T-helper 17 cell (primary cell): ENCODE measurements at regions not wholly inside any gene's neighbourhood (a gene's known extent, or its start where the extent isn't known, plus 50 kb on each side); places are given as distances from the start of the nearest gene placed in this dataset.
"Not testable (repeated sequence)": the region's sequence is repeated elsewhere in the genome, so short reads cannot be mapped to it uniquely, and the experiment has no call there.

Experiments
- ATAC-seq: fragments of 150-1000 bp; cut with Tn5 transposase; 2 replicates; pipeline ENCODE4 v1.10.0; 2021; ENCODE audit warnings: mild to moderate bottlenecking, moderate library complexity
- DNase-seq, 3 donors: peaks; one replicate each; pipeline versions ENCODE4 v3.0.0 to v3.0.0-alpha.2; 2020 to 2021
- H3K9me3 ChIP-seq: one replicate; pipeline ENCODE4 v1.7.0; 2013; ENCODE audit warnings: low read length, mild to moderate bottlenecking; ENCODE audit not compliant: control insufficient read depth, poor library complexity, severe bottlenecking
- H3K27ac Mint-ChIP-seq: one replicate; pipeline ENCODE4 v1.8.0; 2022; ENCODE audit warnings: mild to moderate bottlenecking, moderate library complexity, mixed read lengths
- H3K27me3 Mint-ChIP-seq: one replicate; pipeline ENCODE4 v1.8.0; 2022; ENCODE audit warnings: mixed read lengths
- H3K36me3 Mint-ChIP-seq: one replicate; pipeline ENCODE4 v1.8.0; 2022; ENCODE audit warnings: low read depth, mixed read lengths
- H3K4me1 Mint-ChIP-seq: one replicate; pipeline ENCODE4 v1.8.0; 2022; ENCODE audit warnings: mild to moderate bottlenecking, mixed read lengths
- H3K4me3 Mint-ChIP-seq: one replicate; pipeline ENCODE4 v1.8.0; 2022; ENCODE audit warnings: mild to moderate bottlenecking, moderate library complexity, mixed read lengths

DNA sequence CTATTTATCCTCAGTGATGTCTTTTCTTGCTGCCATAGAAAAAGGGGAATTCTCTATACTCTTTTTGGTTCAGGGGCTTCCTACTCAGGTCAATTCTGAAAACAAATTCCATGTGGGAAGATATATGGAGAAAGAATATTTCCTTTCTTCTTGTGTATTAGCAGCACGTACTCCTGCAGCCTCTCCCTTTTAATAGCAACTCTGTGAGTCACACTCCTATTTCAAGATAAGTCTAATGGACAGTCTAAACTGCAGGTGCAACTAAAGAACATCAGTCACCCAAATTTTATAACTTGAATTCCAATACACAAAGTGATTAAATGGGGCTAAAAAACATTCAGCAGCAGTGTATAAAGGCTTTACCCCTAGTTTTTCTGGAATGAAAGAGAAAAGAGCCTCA is 942.2 kb downstream of the CNTNAP5 start:
- H3K27me3 Mint-ChIP-seq = no peaks in the 10 kb centered on the region
- no peak overlapping the region for H3K4me3 Mint-ChIP-seq
- DNase-seq (no peak), ATAC-seq (no peak)
- H3K4me1 Mint-ChIP-seq = no peaks in the 10 kb centered on the region
- no peaks in the 10 kb centered on the region for H3K36me3 Mint-ChIP-seq
- no peaks in the 10 kb centered on the region for H3K9me3 ChIP-seq
- no peak overlapping the region for H3K27ac Mint-ChIP-seq

DNA sequence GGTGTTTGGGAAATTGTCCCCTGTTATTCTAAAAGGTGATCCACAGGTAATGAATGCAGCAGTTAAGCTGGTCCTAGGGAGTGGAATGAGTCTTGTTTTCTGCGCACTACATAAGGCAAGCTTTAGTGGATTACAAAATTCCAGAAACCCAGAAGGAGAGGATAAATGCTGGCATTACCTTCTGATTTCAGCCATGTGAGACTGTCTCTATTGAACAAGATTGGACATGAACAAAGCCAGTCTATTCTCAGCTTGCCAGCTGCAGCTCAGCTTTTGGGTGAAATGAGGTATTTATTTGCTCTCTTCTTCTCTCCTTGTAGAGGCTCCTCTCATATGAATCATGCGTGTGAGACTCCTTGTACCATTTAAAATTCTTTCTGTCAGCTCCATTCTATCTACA is 944.9 kb downstream of the CNTNAP5 start:
- no peaks in the 10 kb centered on the region for H3K27me3 Mint-ChIP-seq
- DNase-seq = no peak
- H3K36me3 Mint-ChIP-seq = no peaks in the 10 kb centered on the region
- no peaks in the 10 kb centered on the region for H3K4me1 Mint-ChIP-seq
- no peak overlapping the region for H3K4me3 Mint-ChIP-seq
- H3K9me3 ChIP-seq = no peaks in the 10 kb centered on the region
- no peak for ATAC-seq
- no peak overlapping the region for H3K27ac Mint-ChIP-seq

DNA sequence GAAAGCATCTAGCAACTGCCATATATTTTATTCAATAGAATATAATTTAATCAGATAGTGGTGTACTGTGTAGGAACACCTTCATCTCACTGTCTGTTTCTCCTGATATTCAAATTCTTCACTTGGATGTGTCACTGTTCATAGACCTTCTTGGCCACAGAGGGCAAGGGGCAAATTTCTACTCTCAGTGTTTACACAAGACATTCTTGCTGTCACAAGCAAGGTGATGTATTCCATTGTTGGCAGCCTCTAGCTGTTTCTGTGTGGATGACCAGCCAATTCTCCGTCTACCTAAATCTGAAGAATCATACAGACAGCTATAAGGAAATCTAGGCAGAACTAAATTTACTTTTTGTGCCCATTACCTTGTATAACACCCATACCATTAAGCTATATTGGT is 948.3 kb downstream of the CNTNAP5 start:
- Mint-ChIP-seq H3K36me3 (no peaks in the 10 kb centered on the region), H3K4me1 (no peaks in the 10 kb centered on the region), H3K27ac (no peak overlapping the region), H3K27me3 (no peaks in the 10 kb centered on the region), H3K4me3 (no peak overlapping the region)
- H3K9me3 ChIP-seq = no peaks in the 10 kb centered on the region
- ATAC-seq (no peak), DNase-seq (no peak)

DNA sequence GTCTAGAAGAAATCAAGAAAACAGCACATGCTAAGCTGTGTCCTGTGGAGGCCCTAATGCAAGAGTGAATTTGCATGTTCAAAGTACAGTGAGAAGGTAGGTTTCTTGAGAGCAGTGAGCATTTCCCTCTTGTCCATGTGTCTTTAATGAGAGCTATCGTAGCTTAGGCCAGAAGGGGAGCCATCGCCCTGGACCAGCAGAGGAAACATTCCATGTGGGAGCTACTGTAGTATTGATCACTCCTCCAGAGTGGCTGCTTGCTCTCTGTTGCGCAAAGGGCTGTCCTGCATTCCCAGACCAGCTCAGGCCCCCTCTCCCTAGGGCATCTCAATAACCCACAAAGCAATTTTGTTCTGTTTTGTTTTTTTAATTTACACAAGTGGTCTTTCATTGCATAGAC is 950.1 kb downstream of the CNTNAP5 start:
- H3K36me3 Mint-ChIP-seq = no peaks in the 10 kb centered on the region
- ATAC-seq (no peak), DNase-seq (no peak)
- no peak overlapping the region for H3K4me3 Mint-ChIP-seq
- H3K9me3 ChIP-seq = no peaks in the 10 kb centered on the region
- no peaks in the 10 kb centered on the region for H3K4me1 Mint-ChIP-seq
- H3K27ac Mint-ChIP-seq = no peak overlapping the region
- no peaks in the 10 kb centered on the region for H3K27me3 Mint-ChIP-seq

DNA sequence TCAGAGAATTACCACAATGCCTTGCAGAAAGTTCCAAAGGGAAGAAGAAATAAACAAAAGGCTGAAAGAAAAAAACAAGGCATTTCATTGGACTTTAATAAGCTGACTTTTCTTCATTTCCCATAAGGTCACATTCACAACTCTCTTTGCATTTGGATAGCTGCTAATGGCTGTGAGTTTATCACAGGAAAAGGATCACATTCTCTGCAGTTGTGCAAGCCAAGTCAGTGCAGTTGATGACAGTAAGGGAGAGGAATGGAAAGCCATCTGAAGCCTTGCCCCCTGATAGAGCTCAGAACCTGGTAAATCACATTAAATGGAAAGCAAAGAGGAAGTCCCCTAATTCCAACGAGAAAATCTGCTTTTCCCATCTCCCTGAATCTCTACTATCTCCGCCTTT is 950.6 kb downstream of the CNTNAP5 start:
- no peak overlapping the region for H3K27ac Mint-ChIP-seq
- no peak for ATAC-seq
- H3K4me3 Mint-ChIP-seq = no peak overlapping the region
- H3K9me3 ChIP-seq = no peaks in the 10 kb centered on the region
- H3K27me3 Mint-ChIP-seq = no peaks in the 10 kb centered on the region
- no peak for DNase-seq
- no peaks in the 10 kb centered on the region for H3K36me3 Mint-ChIP-seq
- H3K4me1 Mint-ChIP-seq = no peaks in the 10 kb centered on the region

DNA sequence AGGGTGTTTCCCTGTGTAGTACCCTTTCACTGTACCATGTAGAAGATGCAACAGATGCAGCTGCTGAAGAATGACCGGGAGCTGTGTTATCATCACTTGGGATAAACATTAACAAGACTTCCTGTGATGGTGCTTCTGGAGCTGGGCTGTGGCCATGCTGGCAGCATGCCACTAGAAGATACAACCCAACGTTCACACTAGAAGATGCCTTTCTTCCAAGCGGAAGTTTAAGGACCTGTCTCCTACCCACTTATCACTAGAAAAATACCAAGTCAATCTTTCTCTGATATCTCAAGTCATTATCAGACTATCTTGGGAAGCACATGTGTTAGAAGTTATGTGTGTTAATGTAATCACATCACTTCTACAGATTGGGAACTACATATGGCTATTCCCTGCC is 953.5 kb downstream of the CNTNAP5 start:
- Mint-ChIP-seq H3K4me1 (no peaks in the 10 kb centered on the region), H3K36me3 (no peaks in the 10 kb centered on the region), H3K27me3 (no peaks in the 10 kb centered on the region), H3K27ac (no peak overlapping the region), H3K4me3 (no peak overlapping the region)
- DNase-seq (no peak), ATAC-seq (no peak)
- H3K9me3 ChIP-seq = no peaks in the 10 kb centered on the region

DNA sequence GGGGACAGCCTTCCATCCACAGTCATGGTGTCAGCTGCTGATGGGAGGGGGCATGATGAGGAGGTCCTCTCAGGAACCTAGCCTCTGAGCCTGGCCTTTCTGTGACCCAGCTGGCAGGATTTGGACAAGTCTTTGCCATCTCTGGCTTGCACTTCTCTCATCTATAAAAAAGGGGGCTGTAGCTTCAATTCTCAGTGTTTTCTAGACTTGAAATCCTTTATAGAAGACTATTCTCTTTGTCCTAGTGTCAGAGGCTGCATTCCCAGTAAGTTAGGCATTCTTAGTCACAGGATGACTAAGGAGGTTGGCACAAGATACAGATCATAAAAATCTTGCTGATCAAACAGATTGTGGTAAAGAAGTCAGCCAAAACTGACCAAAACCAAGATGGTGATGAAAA is 958.5 kb downstream of the CNTNAP5 start:
- no peaks in the 10 kb centered on the region for H3K9me3 ChIP-seq
- ATAC-seq = no peak
- H3K27me3 Mint-ChIP-seq = no peaks in the 10 kb centered on the region
- no peak overlapping the region for H3K4me3 Mint-ChIP-seq
- DNase-seq = no peak
- no peaks in the 10 kb centered on the region for H3K4me1 Mint-ChIP-seq
- H3K27ac Mint-ChIP-seq = no peak overlapping the region
- H3K36me3 Mint-ChIP-seq = no peaks in the 10 kb centered on the region

DNA sequence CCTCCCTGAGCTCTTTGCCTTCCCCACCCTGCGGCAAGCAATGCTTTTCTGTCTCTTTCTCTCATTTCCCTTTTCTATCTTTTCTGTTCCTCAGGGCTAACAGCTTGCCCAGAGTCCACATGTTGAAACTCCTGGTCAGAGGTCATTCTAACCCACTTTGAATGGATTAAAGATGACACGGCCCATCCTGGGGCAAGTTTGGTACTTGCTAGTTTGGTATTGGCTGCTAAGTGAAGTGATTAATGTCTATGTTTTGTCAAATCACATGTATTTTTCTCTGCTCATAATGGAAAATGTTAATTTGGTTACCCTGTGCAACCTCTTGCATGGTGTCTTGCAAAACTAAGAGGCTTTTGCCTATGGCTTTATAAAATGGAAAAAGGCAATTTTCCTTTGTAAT is 960.2 kb downstream of the CNTNAP5 start:
- H3K27me3 Mint-ChIP-seq = no peaks in the 10 kb centered on the region

DNA sequence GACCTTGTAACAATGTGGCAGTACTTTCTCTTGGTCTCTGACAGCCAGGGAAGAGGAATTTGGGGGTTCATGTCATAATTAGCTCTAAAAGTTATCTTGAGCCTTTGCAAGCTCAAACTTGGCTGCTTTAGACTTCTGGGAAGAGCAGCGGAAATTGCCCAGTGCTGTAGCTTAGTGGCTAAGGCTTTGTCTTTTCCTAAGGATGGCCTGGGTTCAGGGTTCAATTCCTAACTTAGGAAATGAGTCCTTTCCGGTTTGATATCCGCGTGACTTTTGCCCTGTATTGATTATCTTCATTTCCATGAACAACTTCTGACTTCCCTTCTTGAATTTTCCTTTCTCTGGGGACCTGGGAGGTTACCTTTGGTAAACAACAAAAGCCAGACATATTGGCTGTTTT is 961.0 kb downstream of the CNTNAP5 start:
- Mint-ChIP-seq H3K27ac (no peak overlapping the region), H3K27me3 (no peaks in the 10 kb centered on the region), H3K4me1 (no peaks in the 10 kb centered on the region), H3K36me3 (no peaks in the 10 kb centered on the region), H3K4me3 (no peak overlapping the region)
- H3K9me3 ChIP-seq = no peaks in the 10 kb centered on the region
- ATAC-seq = no peak
- DNase-seq = no peak

More for the DNA sequence above, 960.2 kb downstream of the CNTNAP5 start:
- H3K4me1 Mint-ChIP-seq = no peaks in the 10 kb centered on the region
- H3K9me3 ChIP-seq = no peaks in the 10 kb centered on the region
- DNase-seq (no peak), ATAC-seq (no peak)
- H3K27ac Mint-ChIP-seq = no peak overlapping the region
- H3K4me3 Mint-ChIP-seq = no peak overlapping the region
- no peaks in the 10 kb centered on the region for H3K36me3 Mint-ChIP-seq

DNA sequence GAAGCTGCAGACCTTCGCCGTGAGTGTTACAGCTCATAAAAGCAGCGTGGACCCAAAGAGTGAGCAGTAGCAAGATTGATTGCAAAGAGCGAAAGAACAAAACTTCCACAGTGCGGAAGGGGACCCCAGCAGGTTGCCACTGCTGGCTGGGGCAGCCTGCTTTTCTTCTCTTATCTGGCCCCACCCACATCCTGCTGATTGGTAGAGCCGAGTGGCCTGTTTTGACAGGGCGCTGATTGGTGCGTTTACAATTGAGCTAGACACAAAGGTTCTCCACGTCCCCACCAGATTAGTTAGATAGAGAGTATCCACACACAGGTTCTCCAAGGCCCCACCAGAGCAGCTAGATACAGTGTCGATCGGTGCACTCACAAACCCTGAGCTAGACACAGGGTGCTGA is 961.8 kb downstream of the CNTNAP5 start:
- not testable (repeated sequence) for H3K27me3 Mint-ChIP-seq, DNase-seq, H3K4me1 Mint-ChIP-seq

DNA sequence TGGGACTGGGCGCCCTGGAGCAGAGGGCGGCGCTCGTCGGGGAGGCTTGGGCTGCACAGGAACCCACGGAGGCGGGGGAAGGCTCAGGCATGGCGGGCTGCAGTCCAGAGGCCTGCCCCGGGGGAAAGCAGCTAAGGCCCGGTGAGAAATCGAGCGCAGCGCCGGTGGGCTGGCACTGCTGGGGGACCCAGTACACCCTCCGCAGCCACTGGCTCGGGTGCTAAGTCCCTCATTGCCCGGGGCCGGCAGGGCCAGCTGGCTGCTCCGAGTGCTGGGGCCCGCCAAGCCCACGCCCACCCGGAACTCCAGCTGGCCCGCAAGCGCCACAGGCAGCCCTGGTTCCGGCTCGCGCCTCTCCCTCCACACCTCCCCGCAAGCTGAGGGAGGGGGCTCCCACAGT is 962.3 kb downstream of the CNTNAP5 start:
- H3K4me3 Mint-ChIP-seq, ATAC-seq, DNase-seq, H3K9me3 ChIP-seq, H3K27ac Mint-ChIP-seq, H3K4me1 Mint-ChIP-seq, H3K27me3 Mint-ChIP-seq, H3K36me3 Mint-ChIP-seq: not testable (repeated sequence)

More for the DNA sequence above, 961.8 kb downstream of the CNTNAP5 start:
- H3K9me3 ChIP-seq, H3K4me3 Mint-ChIP-seq, H3K27ac Mint-ChIP-seq, ATAC-seq, H3K36me3 Mint-ChIP-seq: not testable (repeated sequence)

DNA sequence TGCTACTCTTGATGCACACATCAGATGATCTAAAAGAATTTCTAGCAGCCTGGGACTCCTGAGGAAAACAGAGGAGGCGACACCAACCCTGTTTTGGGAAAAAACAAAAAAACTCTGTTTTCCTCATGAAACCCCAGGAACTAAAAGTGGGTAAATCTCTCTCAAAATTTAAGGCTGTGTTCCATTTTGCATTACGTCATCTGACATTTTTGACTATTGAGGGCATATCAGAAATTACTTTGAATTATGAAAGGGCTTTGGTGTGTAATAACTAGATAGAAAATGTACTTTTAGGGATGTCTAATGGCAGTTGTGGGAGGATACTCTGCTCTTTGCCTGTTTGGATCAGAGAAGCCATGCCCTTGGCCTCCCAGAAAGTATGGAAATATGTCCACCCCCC is 963.0 kb downstream of the CNTNAP5 start:
- H3K4me1 Mint-ChIP-seq = no peaks in the 10 kb centered on the region
- no peaks in the 10 kb centered on the region for H3K36me3 Mint-ChIP-seq
- H3K27me3 Mint-ChIP-seq = no peaks in the 10 kb centered on the region
- no peaks in the 10 kb centered on the region for H3K9me3 ChIP-seq
- no peak overlapping the region for H3K4me3 Mint-ChIP-seq
- H3K27ac Mint-ChIP-seq = no peak overlapping the region
- ATAC-seq (no peak), DNase-seq (no peak)

DNA sequence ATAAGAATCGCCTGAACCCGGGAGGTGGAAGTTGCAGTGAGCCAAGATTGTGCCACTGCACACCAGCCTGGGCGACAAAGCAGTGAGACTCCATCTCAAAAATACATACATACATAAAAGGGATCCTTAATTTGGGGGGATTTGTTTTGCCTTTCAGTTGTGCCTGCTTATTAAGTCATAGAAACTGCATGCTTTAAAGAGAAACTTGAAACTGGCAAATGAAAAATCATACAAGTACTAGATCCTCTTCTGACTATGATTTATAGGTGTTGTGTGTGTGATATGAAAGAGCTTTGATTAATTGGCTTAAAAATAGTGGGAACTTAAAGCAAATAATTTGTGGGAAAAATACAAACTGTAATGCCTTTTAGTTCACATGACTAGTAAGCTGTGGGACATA is 963.7 kb downstream of the CNTNAP5 start:
- Mint-ChIP-seq H3K4me3 (no peak overlapping the region), H3K36me3 (no peaks in the 10 kb centered on the region), H3K27me3 (no peaks in the 10 kb centered on the region), H3K4me1 (no peaks in the 10 kb centered on the region), H3K27ac (no peak overlapping the region)
- DNase-seq = no peak
- ATAC-seq = no peak
- no peaks in the 10 kb centered on the region for H3K9me3 ChIP-seq

DNA sequence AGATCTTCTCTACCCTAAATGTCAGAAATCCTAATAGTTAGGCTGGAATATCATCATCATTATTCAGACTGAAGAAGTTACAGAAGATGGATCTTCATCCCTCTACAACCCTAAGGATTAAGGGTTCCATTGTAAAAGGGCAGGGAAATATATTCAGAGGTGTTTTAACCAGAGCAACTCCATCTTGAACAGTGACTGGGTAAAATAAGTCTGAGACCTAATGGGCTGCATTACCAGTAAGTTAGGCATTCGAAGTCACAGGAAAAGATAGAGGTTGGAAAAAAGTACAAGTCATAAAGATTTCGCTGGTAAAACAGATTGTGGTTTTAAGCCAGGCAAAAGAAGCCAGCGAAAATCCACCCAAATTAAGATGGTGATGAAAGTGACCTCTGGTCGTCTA is 968.7 kb downstream of the CNTNAP5 start:
- H3K27me3 Mint-ChIP-seq = no peaks in the 10 kb centered on the region
- ATAC-seq = no peak
- no peaks in the 10 kb centered on the region for H3K36me3 Mint-ChIP-seq
- H3K4me1 Mint-ChIP-seq = no peaks in the 10 kb centered on the region
- no peak overlapping the region for H3K27ac Mint-ChIP-seq
- H3K9me3 ChIP-seq = no peaks in the 10 kb centered on the region
- DNase-seq = no peak
- H3K4me3 Mint-ChIP-seq = no peak overlapping the region
